HUES48 (cell line): ENCODE measurements at regions not wholly inside any gene's neighbourhood (a gene's known extent, or its start where the extent isn't known, plus 50 kb on each side); places are given as distances from the start of the nearest gene placed in this dataset.

Source experiments
- H3K27ac ChIP-seq: one replicate; pipeline ENCODE4 v1.7.0; 2013; ENCODE audit warnings: low read depth, low read length, inconsistent platforms
- H3K27me3 ChIP-seq: 2 replicates; pipeline ENCODE4 v1.6.1; 2013; ENCODE audit warnings: mild to moderate bottlenecking, low read length; ENCODE audit not compliant: control insufficient read depth, insufficient read depth
- H3K36me3 ChIP-seq: 2 replicates; pipeline ENCODE4 v1.6.1; 2013; ENCODE audit warnings: low read length; ENCODE audit not compliant: control insufficient read depth, insufficient read depth
- H3K4me1 ChIP-seq: 2 replicates; pipeline ENCODE4 v1.6.1; 2013; ENCODE audit warnings: mild to moderate bottlenecking, low read length; ENCODE audit not compliant: control insufficient read depth, insufficient read depth
- H3K4me3 ChIP-seq: 2 replicates; pipeline ENCODE4 v1.5.1; 2013; ENCODE audit warnings: mild to moderate bottlenecking, low read depth, low read length
- H3K9ac ChIP-seq: 2 replicates; pipeline ENCODE4 v1.6.1; 2013; ENCODE audit warnings: mild to moderate bottlenecking, low read depth, low read length, moderate library complexity
- H3K9me3 ChIP-seq: 2 replicates; pipeline ENCODE4 v1.6.1; 2013; ENCODE audit warnings: low read length; ENCODE audit not compliant: control insufficient read depth, insufficient read depth

- no peaks in the 10 kb centered on the region for H3K9me3 ChIP-seq
- peaks cover 7% of the 10 kb centered on the region for H3K4me1 ChIP-seq
- H3K27me3 ChIP-seq = no peaks in the 10 kb centered on the region
- H3K27ac ChIP-seq = no peak overlapping the region
- H3K36me3 ChIP-seq = no peaks in the 10 kb centered on the region
- H3K9ac ChIP-seq = no peak overlapping the region
- no peak overlapping the region for H3K4me3 ChIP-seq
Measured at GRCh38 chr17:33593991-33594390, 300.9 kb upstream of the ASIC2 start.

GRCh38 chr17:33595828-33596227 is 302.7 kb upstream of the ASIC2 start:
- Histone ChIP-seq H3K27me3 (no peaks in the 10 kb centered on the region), H3K9ac (no peak overlapping the region)

GRCh38 chr17:33596899-33597298 is 303.8 kb upstream of the ASIC2 start:
- Histone ChIP-seq H3K4me3 (no peak overlapping the region), H3K4me1 (peaks cover 7% of the 10 kb centered on the region), H3K27ac (no peak overlapping the region), H3K36me3 (no peaks in the 10 kb centered on the region), H3K27me3 (no peaks in the 10 kb centered on the region), H3K9me3 (no peaks in the 10 kb centered on the region), H3K9ac (no peak overlapping the region)

More at GRCh38 chr17:33595828-33596227, 302.7 kb upstream of the ASIC2 start:
- Histone ChIP-seq H3K4me3 (no peak overlapping the region), H3K36me3 (no peaks in the 10 kb centered on the region), H3K9me3 (no peaks in the 10 kb centered on the region), H3K27ac (no peak overlapping the region), H3K4me1 (peaks cover 7% of the 10 kb centered on the region)

GRCh38 chr17:33598797-33599196 is 305.7 kb upstream of the ASIC2 start:
- H3K4me1 ChIP-seq = peaks cover 7% of the 10 kb centered on the region
- no peak overlapping the region for H3K27ac ChIP-seq
- no peak overlapping the region for H3K4me3 ChIP-seq
- H3K9me3 ChIP-seq = no peaks in the 10 kb centered on the region
- no peaks in the 10 kb centered on the region for H3K36me3 ChIP-seq
- no peaks in the 10 kb centered on the region for H3K27me3 ChIP-seq
- no peak overlapping the region for H3K9ac ChIP-seq

GRCh38 chr17:33602981-33603380 is 309.9 kb upstream of the ASIC2 start:
- Histone ChIP-seq H3K4me3 (no peak overlapping the region), H3K4me1 (no peaks in the 10 kb centered on the region), H3K27me3 (no peaks in the 10 kb centered on the region), H3K9ac (no peak overlapping the region), H3K36me3 (no peaks in the 10 kb centered on the region), H3K27ac (no peak overlapping the region), H3K9me3 (no peaks in the 10 kb centered on the region)

- Histone ChIP-seq H3K9me3 (no peaks in the 10 kb centered on the region), H3K27ac (no peak overlapping the region), H3K27me3 (no peaks in the 10 kb centered on the region), H3K4me1 (no peaks in the 10 kb centered on the region), H3K9ac (no peak overlapping the region), H3K4me3 (no peak overlapping the region), H3K36me3 (no peaks in the 10 kb centered on the region)
Measured at GRCh38 chr17:33603789-33604188, 310.7 kb upstream of the ASIC2 start.

- H3K9me3 ChIP-seq = no peaks in the 10 kb centered on the region
- no peak overlapping the region for H3K9ac ChIP-seq
- H3K27me3 ChIP-seq = no peaks in the 10 kb centered on the region
- H3K4me3 ChIP-seq = no peak overlapping the region
- no peak overlapping the region for H3K27ac ChIP-seq
- H3K36me3 ChIP-seq = no peaks in the 10 kb centered on the region
- no peaks in the 10 kb centered on the region for H3K4me1 ChIP-seq
Measured at GRCh38 chr17:33611532-33611931, 318.4 kb upstream of the ASIC2 start.

- H3K27me3 ChIP-seq = no peaks in the 10 kb centered on the region
- H3K27ac ChIP-seq = no peak overlapping the region
- no peak overlapping the region for H3K9ac ChIP-seq
- no peaks in the 10 kb centered on the region for H3K4me1 ChIP-seq
- no peaks in the 10 kb centered on the region for H3K36me3 ChIP-seq
- H3K9me3 ChIP-seq = no peaks in the 10 kb centered on the region
- H3K4me3 ChIP-seq = no peak overlapping the region
Measured at GRCh38 chr17:33615861-33616260, 322.8 kb upstream of the ASIC2 start.

GRCh38 chr17:33623841-33624240 is 330.7 kb upstream of the ASIC2 start:
- no peaks in the 10 kb centered on the region for H3K36me3 ChIP-seq
- H3K9ac ChIP-seq = no peak overlapping the region
- no peak overlapping the region for H3K4me3 ChIP-seq
- H3K27ac ChIP-seq = no peak overlapping the region
- no peaks in the 10 kb centered on the region for H3K9me3 ChIP-seq
- H3K4me1 ChIP-seq = no peaks in the 10 kb centered on the region
- no peaks in the 10 kb centered on the region for H3K27me3 ChIP-seq

- no peaks in the 10 kb centered on the region for H3K36me3 ChIP-seq
- H3K9ac ChIP-seq = no peak overlapping the region
- no peaks in the 10 kb centered on the region for H3K27me3 ChIP-seq
- H3K4me3 ChIP-seq = no peak overlapping the region
- no peaks in the 10 kb centered on the region for H3K9me3 ChIP-seq
- H3K4me1 ChIP-seq = no peaks in the 10 kb centered on the region
- H3K27ac ChIP-seq = no peak overlapping the region
Measured at GRCh38 chr17:33628500-33629346, 335.6 kb upstream of the ASIC2 start.

- H3K9ac ChIP-seq = no peak overlapping the region
- no peaks in the 10 kb centered on the region for H3K27me3 ChIP-seq
- no peak overlapping the region for H3K27ac ChIP-seq
Measured at GRCh38 chr17:33633446-33633845, 340.4 kb upstream of the ASIC2 start.

More at GRCh38 chr17:33633446-33633845, 340.4 kb upstream of the ASIC2 start:
- H3K4me1 ChIP-seq = no peaks in the 10 kb centered on the region
- H3K9me3 ChIP-seq = 0 out of 2 replicates have a peak, but pooled peaks cover 8% of the 10 kb centered on the region
- H3K36me3 ChIP-seq = no peaks in the 10 kb centered on the region
- H3K4me3 ChIP-seq = no peak overlapping the region
